WTC11 (cell line): ENCODE measurements at regions not wholly inside any gene's neighbourhood (a gene's known extent, or its start where the extent isn't known, plus 50 kb on each side); places are given as distances from the start of the nearest gene placed in this dataset.

Source experiments
- ATAC-seq: fragments of 200-7000 bp; cut with Tn5 transposase; 2 replicates; pipeline ENCODE4 v1.10.0; 2021; ENCODE audit warnings: mild to moderate bottlenecking, moderate library complexity
- CTCF ChIA-PET: fragments of 300-600 bp; sonication (Branson Sonifier 250); formaldehyde crosslinking; loops from one replicate; lab custom pipeline; 2021; ENCODE audit warnings: antibody characterized with exemption; lab: Charles Lee
- POLR2A ChIA-PET: fragments of 350-600 bp; sonication (Branson Sonifier 250); formaldehyde crosslinking; loops from one replicate; lab custom pipeline; 2021; ENCODE audit warnings: antibody characterized with exemption; lab: Charles Lee
- DNase-seq: peaks from one replicate; pipeline ENCODE4 v3.0.0; 2021; ENCODE audit warnings: low spot score
- H3K27ac Mint-ChIP-seq: 2 replicates; pipeline ENCODE4 v1.8.0; 2021; ENCODE audit warnings: mixed read lengths
- H3K27me3 Mint-ChIP-seq: 2 replicates; pipeline ENCODE4 v1.8.0; 2021; ENCODE audit warnings: low read depth, mild to moderate bottlenecking, moderate library complexity, mixed read lengths
- H3K36me3 Mint-ChIP-seq: 2 replicates; pipeline ENCODE4 v1.8.0; 2021; ENCODE audit warnings: mixed read lengths
- H3K4me1 Mint-ChIP-seq: 2 replicates; pipeline ENCODE4 v1.8.0; 2022; ENCODE audit warnings: mixed read lengths
- H3K4me3 Mint-ChIP-seq: 2 replicates; pipeline ENCODE4 v1.8.0; 2021; ENCODE audit warnings: mild to moderate bottlenecking, moderate library complexity, mixed read lengths
- H3K9me3 Mint-ChIP-seq: 2 replicates; pipeline ENCODE4 v1.8.0; 2021; ENCODE audit warnings: mixed read lengths
- AFF4 ChIP-seq: sonication (generic); formaldehyde crosslinking; IDR thresholded peaks from 2 replicates; pipeline ENCODE4 v1.8.1; 2023; ENCODE audit warnings: mild to moderate bottlenecking, missing genetic modification reagents, borderline replicate concordance
- AR ChIP-seq: fragments of 250-450 bp; sonication (Bioruptor Pico); IDR thresholded peaks from 2 replicates; pipeline ENCODE4 v1.9.0; 2021; ENCODE audit warnings: mild to moderate bottlenecking
- ATF2 ChIP-seq: sonication (generic); formaldehyde crosslinking; IDR thresholded peaks from 2 replicates; pipeline ENCODE4 v1.8.1; 2022; ENCODE audit warnings: low read depth, missing genetic modification reagents, borderline replicate concordance
- FOXJ3 ChIP-seq: sonication (generic); formaldehyde crosslinking; IDR thresholded peaks from 2 replicates; pipeline ENCODE4 v1.9.0; 2021; ENCODE audit warnings: missing genetic modification reagents, mild to moderate bottlenecking, borderline replicate concordance
- IRF2 ChIP-seq: sonication (generic); formaldehyde crosslinking; IDR thresholded peaks from 2 replicates; pipeline ENCODE4 v1.8.0; 2022; ENCODE audit warnings: low read depth, missing genetic modification reagents, borderline replicate concordance
- JUN ChIP-seq: sonication (generic); formaldehyde crosslinking; IDR thresholded peaks from 2 replicates; pipeline ENCODE4 v1.8.0; 2023; ENCODE audit warnings: mild to moderate bottlenecking, missing genetic modification reagents
- MLX ChIP-seq: sonication (generic); formaldehyde crosslinking; IDR thresholded peaks from 2 replicates; pipeline ENCODE4 v1.8.1; 2023; ENCODE audit warnings: mild to moderate bottlenecking, missing genetic modification reagents, moderate library complexity
- OVOL2 ChIP-seq: fragments of 250-450 bp; sonication (Bioruptor Pico); IDR thresholded peaks from 2 replicates; pipeline ENCODE4 v1.9.0; 2021; ENCODE audit warnings: mild to moderate bottlenecking, borderline replicate concordance
- PRRX2 ChIP-seq: fragments of 250-450 bp; sonication (Bioruptor Pico); IDR thresholded peaks from 2 replicates; pipeline ENCODE4 v1.8.0; 2021; ENCODE audit warnings: mild to moderate bottlenecking
- RELA ChIP-seq: sonication (generic); formaldehyde crosslinking; IDR thresholded peaks from 2 replicates; pipeline ENCODE4 v1.8.1; 2022; ENCODE audit warnings: missing genetic modification reagents, mild to moderate bottlenecking, borderline replicate concordance
- RORB ChIP-seq: fragments of 250-450 bp; sonication (Bioruptor Pico); IDR thresholded peaks from 2 replicates; pipeline ENCODE4 v1.9.0; 2021; ENCODE audit warnings: mild to moderate bottlenecking
- TEAD1 ChIP-seq: sonication (generic); formaldehyde crosslinking; IDR thresholded peaks from 2 replicates; pipeline ENCODE4 v1.8.0; 2022; ENCODE audit warnings: mild to moderate bottlenecking, missing genetic modification reagents
- ZBTB21 ChIP-seq: sonication (generic); formaldehyde crosslinking; IDR thresholded peaks from 2 replicates; pipeline ENCODE4 v1.8.1; 2023; ENCODE audit warnings: mild to moderate bottlenecking, missing genetic modification reagents, borderline replicate concordance
- ZMAT4 ChIP-seq: fragments of 250-450 bp; sonication (Bioruptor Pico); IDR thresholded peaks from 2 replicates; pipeline ENCODE4 v1.9.0; 2021; ENCODE audit warnings: mild to moderate bottlenecking
- ZNF532 ChIP-seq: fragments of 250-450 bp; sonication (Bioruptor Pico); IDR thresholded peaks from 2 replicates; pipeline ENCODE4 v1.9.0; 2021; ENCODE audit warnings: mild to moderate bottlenecking, borderline replicate concordance
- TF ChIP-seq, protein P1 (sequence below): sonication (generic); formaldehyde crosslinking; conservative IDR thresholded peaks from 2 replicates; pipeline ENCODE4 v1.8.1; 2022; ENCODE audit warnings: mild to moderate bottlenecking, missing genetic modification reagents
- TF ChIP-seq, protein P2 (sequence below): sonication (generic); formaldehyde crosslinking; IDR thresholded peaks from 2 replicates; pipeline ENCODE4 v1.8.1; 2022; ENCODE audit warnings: mild to moderate bottlenecking, moderate library complexity, missing genetic modification reagents
- TF ChIP-seq, protein P3 (sequence below): sonication (generic); formaldehyde crosslinking; IDR thresholded peaks from 2 replicates; pipeline ENCODE4 v1.8.1; 2022; ENCODE audit warnings: missing genetic modification reagents, borderline replicate concordance

DNA sequence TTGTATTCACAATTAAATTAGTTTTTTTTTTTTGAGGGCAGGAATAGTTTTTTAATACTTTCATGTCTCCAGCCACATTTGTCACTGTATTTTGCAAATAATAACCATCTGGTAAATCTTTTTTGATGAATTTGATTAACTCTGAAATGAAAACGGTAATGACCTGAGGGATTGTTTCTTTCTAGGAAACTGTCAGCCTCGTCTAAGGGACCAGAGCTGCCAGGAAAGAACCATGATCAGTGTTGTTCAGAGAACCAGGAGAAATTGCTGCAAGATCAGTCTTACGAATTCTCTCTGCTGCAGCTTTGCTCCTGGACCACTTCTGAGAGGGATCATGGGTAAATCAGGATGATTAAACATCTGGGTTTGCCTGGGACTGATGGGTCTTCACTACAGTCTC is 114.5 kb upstream of the TAF11L2 start (continued):
- TF ChIP-seq RELA = no peak
- no peak for TF ChIP-seq ZBTB21 (CRISPR knock-in tag)
- TF ChIP-seq, protein P1, sequence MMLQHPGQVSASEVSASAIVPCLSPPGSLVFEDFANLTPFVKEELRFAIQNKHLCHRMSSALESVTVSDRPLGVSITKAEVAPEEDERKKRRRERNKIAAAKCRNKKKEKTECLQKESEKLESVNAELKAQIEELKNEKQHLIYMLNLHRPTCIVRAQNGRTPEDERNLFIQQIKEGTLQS (CRISPR knock-in tag) = no peak
- no peak for TF ChIP-seq TEAD1 (CRISPR knock-in tag)

GRCh38 chr5:17384181-17384580 is 113.8 kb upstream of the TAF11L2 start:
- CTCF ChIA-PET = no interaction called here
- no peak for TF ChIP-seq FOXJ3 (CRISPR knock-in tag)
- no peak for TF ChIP-seq ZMAT4 (CRISPR knock-in tag)
- TF ChIP-seq AFF4 (CRISPR knock-in tag) = no peak
- TF ChIP-seq ATF2 (CRISPR knock-in tag) = no peak
- TF ChIP-seq PRRX2 (CRISPR knock-in tag) = no peak
- no peak for TF ChIP-seq RORB (CRISPR knock-in tag)
- no peak for TF ChIP-seq OVOL2 (CRISPR knock-in tag)
- TF ChIP-seq JUN (CRISPR knock-in tag) = no peak
- no peak for TF ChIP-seq ZNF532
- no peak for TF ChIP-seq IRF2
- TF ChIP-seq, protein P2, sequence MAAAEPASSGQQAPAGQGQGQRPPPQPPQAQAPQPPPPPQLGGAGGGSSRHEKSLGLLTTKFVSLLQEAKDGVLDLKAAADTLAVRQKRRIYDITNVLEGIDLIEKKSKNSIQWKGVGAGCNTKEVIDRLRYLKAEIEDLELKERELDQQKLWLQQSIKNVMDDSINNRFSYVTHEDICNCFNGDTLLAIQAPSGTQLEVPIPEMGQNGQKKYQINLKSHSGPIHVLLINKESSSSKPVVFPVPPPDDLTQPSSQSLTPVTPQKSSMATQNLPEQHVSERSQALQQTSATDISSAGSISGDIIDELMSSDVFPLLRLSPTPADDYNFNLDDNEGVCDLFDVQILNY (CRISPR knock-in tag) = no peak
- no peak for TF ChIP-seq MLX (CRISPR knock-in tag)
- TF ChIP-seq, protein P3, sequence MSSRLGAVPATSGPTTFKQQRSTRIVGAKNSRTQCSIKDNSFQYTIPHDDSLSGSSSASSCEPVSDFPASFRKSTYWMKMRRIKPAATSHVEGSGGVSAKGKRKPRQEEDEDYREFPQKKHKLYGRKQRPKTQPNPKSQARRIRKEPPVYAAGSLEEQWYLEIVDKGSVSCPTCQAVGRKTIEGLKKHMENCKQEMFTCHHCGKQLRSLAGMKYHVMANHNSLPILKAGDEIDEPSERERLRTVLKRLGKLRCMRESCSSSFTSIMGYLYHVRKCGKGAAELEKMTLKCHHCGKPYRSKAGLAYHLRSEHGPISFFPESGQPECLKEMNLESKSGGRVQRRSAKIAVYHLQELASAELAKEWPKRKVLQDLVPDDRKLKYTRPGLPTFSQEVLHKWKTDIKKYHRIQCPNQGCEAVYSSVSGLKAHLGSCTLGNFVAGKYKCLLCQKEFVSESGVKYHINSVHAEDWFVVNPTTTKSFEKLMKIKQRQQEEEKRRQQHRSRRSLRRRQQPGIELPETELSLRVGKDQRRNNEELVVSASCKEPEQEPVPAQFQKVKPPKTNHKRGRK (CRISPR knock-in tag) = no peak
- TF ChIP-seq AR = no peak
- no peak overlapping the region for H3K27ac Mint-ChIP-seq
- H3K4me1 Mint-ChIP-seq = peaks cover 21% of the 10 kb centered on the region
- ATAC-seq (no peak), DNase-seq (no peak)
- H3K9me3 Mint-ChIP-seq = no peaks in the 10 kb centered on the region; the same call in 1 of the 2 replicates
- POLR2A ChIA-PET = no interaction called here
- peaks cover 6% of the 10 kb centered on the region for H3K27me3 Mint-ChIP-seq
- no peak overlapping the region for H3K4me3 Mint-ChIP-seq
- peaks cover 3% of the 10 kb centered on the region; the same call in 1 of the 2 replicates for H3K36me3 Mint-ChIP-seq
